Activated CD4-positive, alpha-beta T cell treated with anti-CD3 and anti-CD28 coated beads, Interleukin-2, amount 50 U/mL, for 16 hours (primary cell): ENCODE measurements at regions not wholly inside any gene's neighbourhood (a gene's known extent, or its start where the extent isn't known, plus 50 kb on each side); places are given as distances from the start of the nearest gene placed in this dataset.

Experiments
- DNase-seq: peaks from one replicate; pipeline ENCODE4 v3.0.0-alpha.2; 2020

- no peak for DNase-seq
Measured at GRCh38 chr2:241943209-241943850, 73.8 kb downstream of the RTP5 start.

GRCh38 chr2:241943961-241944575 lies 74.5 kb downstream of the RTP5 start:
- no peak for DNase-seq

GRCh38 chr2:241944821-241945220 lies 75.3 kb downstream of the RTP5 start:
- DNase-seq, result no peak

- no peak for DNase-seq
Measured at GRCh38 chr2:241945311-241945710, 75.8 kb downstream of the RTP5 start.

- DNase-seq, result no peak
Measured at GRCh38 chr2:241945803-241946202, 76.3 kb downstream of the RTP5 start.

- DNase-seq, result no peak
Measured at GRCh38 chr2:241946306-241947003, 76.9 kb downstream of the RTP5 start.

- no peak for DNase-seq
Measured at GRCh38 chr2:241947004-241947350, 77.4 kb downstream of the RTP5 start.

- no peak for DNase-seq
Measured at GRCh38 chr2:241947401-241947800, 77.9 kb downstream of the RTP5 start.

GRCh38 chr2:241947876-241948275 lies 78.3 kb downstream of the RTP5 start:
- DNase-seq, result no peak

- DNase-seq, result no peak
Measured at GRCh38 chr2:241948299-241948897, 78.9 kb downstream of the RTP5 start.

GRCh38 chr2:241948901-241949735 lies 79.6 kb downstream of the RTP5 start:
- DNase-seq, result no peak

- DNase-seq, result no peak
Measured at GRCh38 chr2:241949736-241950412, 80.3 kb downstream of the RTP5 start.

- peak; percentile 59 for DNase-seq
Measured at GRCh38 chr2:241950413-241951315, 81.1 kb downstream of the RTP5 start.

- DNase-seq, result no peak
Measured at GRCh38 chr2:241951316-241951700, 81.8 kb downstream of the RTP5 start.

- DNase-seq, result no peak
Measured at GRCh38 chr2:241951920-241952319, 82.4 kb downstream of the RTP5 start.

GRCh38 chr2:241952816-241953215 lies 83.3 kb downstream of the RTP5 start:
- no peak for DNase-seq

- no peak for DNase-seq
Measured at GRCh38 chr2:241953324-241953928, 83.9 kb downstream of the RTP5 start.

GRCh38 chr2:241956521-241957110 lies 87.1 kb downstream of the RTP5 start:
- DNase-seq, result no peak

- no peak for DNase-seq
Measured at GRCh38 chr2:241957276-241957675, 87.7 kb downstream of the RTP5 start.

GRCh38 chr2:241958818-241959545 lies 89.5 kb downstream of the RTP5 start:
- no peak for DNase-seq
